ENCODE measurements at regions not wholly inside any gene's neighbourhood (a gene's known extent, or its start where the extent isn't known, plus 50 kb on each side); places are given as distances from the start of the nearest gene placed in this dataset.
"Not testable (repeated sequence)": the region's sequence is repeated elsewhere in the genome, so short reads cannot be mapped to it uniquely, and the experiment has no call there.

DNA sequence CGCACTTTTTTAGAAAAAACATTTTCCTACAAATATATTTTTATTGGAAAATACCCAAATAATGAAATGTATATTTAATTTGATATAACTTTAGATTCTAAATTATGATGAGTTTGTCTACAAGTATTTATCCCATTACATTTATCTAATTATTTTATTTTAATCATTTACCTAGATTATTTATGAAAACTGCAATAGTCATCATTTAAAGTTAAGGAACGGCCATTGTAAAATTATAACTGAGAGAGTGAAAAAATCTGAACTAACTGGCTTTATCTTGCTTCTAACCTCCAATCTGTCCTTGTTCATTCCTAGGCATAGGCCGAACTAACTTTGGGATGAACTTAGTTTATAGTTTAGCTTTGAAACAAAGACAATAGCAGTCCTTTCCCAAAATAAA is 368.8 kb downstream of the ADGRD1 start:
- TF ChIP-seq, protein P1, sequence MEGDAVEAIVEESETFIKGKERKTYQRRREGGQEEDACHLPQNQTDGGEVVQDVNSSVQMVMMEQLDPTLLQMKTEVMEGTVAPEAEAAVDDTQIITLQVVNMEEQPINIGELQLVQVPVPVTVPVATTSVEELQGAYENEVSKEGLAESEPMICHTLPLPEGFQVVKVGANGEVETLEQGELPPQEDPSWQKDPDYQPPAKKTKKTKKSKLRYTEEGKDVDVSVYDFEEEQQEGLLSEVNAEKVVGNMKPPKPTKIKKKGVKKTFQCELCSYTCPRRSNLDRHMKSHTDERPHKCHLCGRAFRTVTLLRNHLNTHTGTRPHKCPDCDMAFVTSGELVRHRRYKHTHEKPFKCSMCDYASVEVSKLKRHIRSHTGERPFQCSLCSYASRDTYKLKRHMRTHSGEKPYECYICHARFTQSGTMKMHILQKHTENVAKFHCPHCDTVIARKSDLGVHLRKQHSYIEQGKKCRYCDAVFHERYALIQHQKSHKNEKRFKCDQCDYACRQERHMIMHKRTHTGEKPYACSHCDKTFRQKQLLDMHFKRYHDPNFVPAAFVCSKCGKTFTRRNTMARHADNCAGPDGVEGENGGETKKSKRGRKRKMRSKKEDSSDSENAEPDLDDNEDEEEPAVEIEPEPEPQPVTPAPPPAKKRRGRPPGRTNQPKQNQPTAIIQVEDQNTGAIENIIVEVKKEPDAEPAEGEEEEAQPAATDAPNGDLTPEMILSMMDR (IDR thresholded peaks at IDR 0.05; ENCODE audit: low read depth, low read length): not testable (repeated sequence)
- not testable (repeated sequence) for TF ChIP-seq MYC (IDR thresholded peaks at IDR 0.05; ENCODE audit: low read depth, low read length); POLR2A (IDR thresholded peaks at IDR 0.05; ENCODE audit: extremely low read depth, insufficient read length)
- TF ChIP-seq, protein P2, sequence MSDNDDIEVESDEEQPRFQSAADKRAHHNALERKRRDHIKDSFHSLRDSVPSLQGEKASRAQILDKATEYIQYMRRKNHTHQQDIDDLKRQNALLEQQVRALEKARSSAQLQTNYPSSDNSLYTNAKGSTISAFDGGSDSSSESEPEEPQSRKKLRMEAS (IDR thresholded peaks at IDR 0.05; ENCODE audit: low read depth, low read length): not testable (repeated sequence)

Measured in NB4 (cell line).